GM21723 (cell line): ENCODE measurements at regions not wholly inside any gene's neighbourhood (a gene's known extent, or its start where the extent isn't known, plus 50 kb on each side); places are given as distances from the start of the nearest gene placed in this dataset.
"Not testable (repeated sequence)": the region's sequence is repeated elsewhere in the genome, so short reads cannot be mapped to it uniquely, and the experiment has no call there.

Source experiments
- ATAC-seq: cut with Tn5 transposase; IDR thresholded peaks from one replicate; pipeline ENCODE4 v1.9.1; 2021; ENCODE audit warnings: mild to moderate bottlenecking, moderate library complexity; ENCODE audit not compliant: unreplicated experiment

GRCh38 chr2:14454202-14454601 is 178.3 kb upstream of the LRATD1 start:
- no peak for ATAC-seq

- ATAC-seq = no peak
These were observed 172.7 kb upstream of the LRATD1 start for GRCh38 chr2:14459786-14460325.

GRCh38 chr2:14475994-14476393 is 156.5 kb upstream of the LRATD1 start:
- ATAC-seq = no peak

- no peak for ATAC-seq
These were observed 153.0 kb upstream of the LRATD1 start for GRCh38 chr2:14479486-14479885.

GRCh38 chr2:14480120-14480519 is 152.4 kb upstream of the LRATD1 start:
- no peak for ATAC-seq

GRCh38 chr2:14480906-14481305 is 151.6 kb upstream of the LRATD1 start:
- no peak for ATAC-seq

- ATAC-seq = no peak
These were observed 139.5 kb upstream of the LRATD1 start for GRCh38 chr2:14492920-14493503.

GRCh38 chr2:14494759-14495158 is 137.8 kb upstream of the LRATD1 start:
- no peak for ATAC-seq

- ATAC-seq = no peak
These were observed 131.5 kb upstream of the LRATD1 start for GRCh38 chr2:14501061-14501460.

GRCh38 chr2:14506955-14507354 is 125.6 kb upstream of the LRATD1 start:
- not testable (repeated sequence) for ATAC-seq

- no peak for ATAC-seq
These were observed 121.0 kb upstream of the LRATD1 start for GRCh38 chr2:14511541-14511940.

GRCh38 chr2:14513903-14514302 is 118.6 kb upstream of the LRATD1 start:
- no peak for ATAC-seq

- no peak for ATAC-seq
These were observed 115.7 kb upstream of the LRATD1 start for GRCh38 chr2:14516844-14517243.

GRCh38 chr2:14517731-14518130 is 114.8 kb upstream of the LRATD1 start:
- no peak for ATAC-seq

- no peak for ATAC-seq
These were observed 112.1 kb upstream of the LRATD1 start for GRCh38 chr2:14520385-14520945.

- ATAC-seq = no peak
These were observed 108.3 kb upstream of the LRATD1 start for GRCh38 chr2:14524041-14524802.

- ATAC-seq = no peak
These were observed 107.8 kb upstream of the LRATD1 start for GRCh38 chr2:14524803-14525080.

GRCh38 chr2:14530506-14530905 is 102.0 kb upstream of the LRATD1 start:
- no peak for ATAC-seq

GRCh38 chr2:14533131-14533757 is 99.3 kb upstream of the LRATD1 start:
- ATAC-seq = no peak

GRCh38 chr2:14535156-14535555 is 97.4 kb upstream of the LRATD1 start:
- no peak for ATAC-seq

- no peak for ATAC-seq
These were observed 95.5 kb upstream of the LRATD1 start for GRCh38 chr2:14536976-14537375.

- ATAC-seq = no peak
These were observed 92.5 kb upstream of the LRATD1 start for GRCh38 chr2:14540015-14540414.
